ENCODE measurements at regions not wholly inside any gene's neighbourhood (a gene's known extent, or its start where the extent isn't known, plus 50 kb on each side); places are given as distances from the start of the nearest gene placed in this dataset.

DNA sequence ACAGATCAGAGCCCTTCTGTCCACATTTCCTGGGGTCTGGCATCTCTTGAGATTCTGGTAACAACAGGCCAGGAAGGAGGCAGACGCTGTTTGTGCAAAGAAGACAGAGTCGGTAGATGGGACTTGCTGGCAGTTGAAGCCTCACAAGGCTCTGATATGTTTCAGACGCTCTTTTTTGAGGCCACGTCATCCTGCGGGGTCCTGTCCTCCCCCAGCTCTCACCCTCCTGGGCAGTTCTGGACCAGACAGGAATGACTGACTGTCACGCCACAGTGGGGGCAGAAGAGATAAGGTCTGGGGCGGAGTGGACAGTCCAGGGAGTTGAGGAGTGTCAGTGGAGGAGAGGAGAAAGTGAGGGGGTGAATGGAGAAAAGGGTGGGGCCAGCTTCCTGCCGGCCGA, 87.1 kb upstream of the SULF2 start:
- TF ChIP-seq, protein P1, sequence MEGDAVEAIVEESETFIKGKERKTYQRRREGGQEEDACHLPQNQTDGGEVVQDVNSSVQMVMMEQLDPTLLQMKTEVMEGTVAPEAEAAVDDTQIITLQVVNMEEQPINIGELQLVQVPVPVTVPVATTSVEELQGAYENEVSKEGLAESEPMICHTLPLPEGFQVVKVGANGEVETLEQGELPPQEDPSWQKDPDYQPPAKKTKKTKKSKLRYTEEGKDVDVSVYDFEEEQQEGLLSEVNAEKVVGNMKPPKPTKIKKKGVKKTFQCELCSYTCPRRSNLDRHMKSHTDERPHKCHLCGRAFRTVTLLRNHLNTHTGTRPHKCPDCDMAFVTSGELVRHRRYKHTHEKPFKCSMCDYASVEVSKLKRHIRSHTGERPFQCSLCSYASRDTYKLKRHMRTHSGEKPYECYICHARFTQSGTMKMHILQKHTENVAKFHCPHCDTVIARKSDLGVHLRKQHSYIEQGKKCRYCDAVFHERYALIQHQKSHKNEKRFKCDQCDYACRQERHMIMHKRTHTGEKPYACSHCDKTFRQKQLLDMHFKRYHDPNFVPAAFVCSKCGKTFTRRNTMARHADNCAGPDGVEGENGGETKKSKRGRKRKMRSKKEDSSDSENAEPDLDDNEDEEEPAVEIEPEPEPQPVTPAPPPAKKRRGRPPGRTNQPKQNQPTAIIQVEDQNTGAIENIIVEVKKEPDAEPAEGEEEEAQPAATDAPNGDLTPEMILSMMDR (IDR thresholded peaks at IDR 0.05) = no peak
- Histone ChIP-seq H3K4me1 (ENCODE audit: control insufficient read depth in 1 of 2, insufficient read depth in 1 of 2, low read depth in 1 of 2, low read length in 1 of 2) (no peaks in the 10 kb centered on the region), H3K27ac (no peak overlapping the region), H3K36me3 (no peaks in the 10 kb centered on the region), H3K27me3 (peaks cover 9% of the 10 kb centered on the region), H3K4me3 (ENCODE audit: low read depth in 1 of 2, low read length in 1 of 2) (no peak overlapping the region), H3K9me3 (no peaks in the 10 kb centered on the region)

DNA sequence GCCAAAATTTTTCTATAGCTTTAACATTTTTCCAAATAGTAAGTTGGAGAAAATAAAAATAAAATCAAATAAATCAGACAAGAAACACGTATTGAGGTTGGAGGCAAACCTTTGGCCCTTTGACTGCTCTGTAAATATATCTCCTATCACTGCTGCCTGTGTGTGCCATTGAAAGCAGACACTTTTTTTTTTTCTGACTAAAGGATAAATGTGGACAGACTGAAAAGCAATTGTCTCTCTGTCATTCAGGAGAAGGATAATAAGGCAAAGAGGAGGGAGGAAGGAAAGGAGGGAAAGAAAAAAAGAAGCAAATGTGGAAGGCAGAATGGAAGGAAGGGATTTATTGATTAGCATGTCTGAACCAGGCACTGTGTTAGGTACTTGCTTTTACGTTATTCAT, 85.2 kb upstream of the SULF2 start:
- no peak overlapping the region for H3K4me3 ChIP-seq (ENCODE audit: low read depth in 1 of 2, low read length in 1 of 2)
- no peak overlapping the region for H3K27ac ChIP-seq
- TF ChIP-seq, protein P1 (IDR thresholded peaks at IDR 0.05) = no peak
- H3K9me3 ChIP-seq = no peaks in the 10 kb centered on the region
- no peaks in the 10 kb centered on the region for H3K27me3 ChIP-seq
- H3K36me3 ChIP-seq = no peaks in the 10 kb centered on the region
- no peaks in the 10 kb centered on the region for H3K4me1 ChIP-seq (ENCODE audit: control insufficient read depth in 1 of 2, insufficient read depth in 1 of 2, low read depth in 1 of 2, low read length in 1 of 2)

DNA sequence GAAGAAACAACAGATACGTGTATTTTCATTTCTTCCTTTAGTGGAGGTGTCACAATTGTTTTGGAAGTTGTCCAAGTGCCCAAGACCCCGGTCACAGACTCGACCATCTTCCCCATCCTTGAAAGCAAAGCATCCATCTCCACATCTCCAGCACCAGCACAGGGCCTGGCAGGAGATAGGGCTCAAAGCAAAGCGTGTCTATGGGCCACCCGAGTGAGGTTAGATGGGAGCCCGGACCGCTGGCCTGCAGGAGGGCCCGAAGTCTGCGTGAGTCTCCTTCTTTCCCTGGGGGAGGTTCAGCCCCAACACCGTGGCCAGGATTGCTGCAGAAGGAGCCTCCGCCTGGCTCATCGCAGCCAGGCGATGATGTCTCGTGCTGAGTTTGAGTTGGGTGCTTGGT, 83.5 kb upstream of the SULF2 start:
- Histone ChIP-seq H3K4me3 (ENCODE audit: low read depth in 1 of 2, low read length in 1 of 2) (no peak overlapping the region), H3K4me1 (ENCODE audit: control insufficient read depth in 1 of 2, insufficient read depth in 1 of 2, low read depth in 1 of 2, low read length in 1 of 2) (no peaks in the 10 kb centered on the region), H3K9me3 (no peaks in the 10 kb centered on the region), H3K27ac (no peak overlapping the region), H3K36me3 (no peaks in the 10 kb centered on the region), H3K27me3 (peaks cover 12% of the 10 kb centered on the region)
- TF ChIP-seq, protein P1 (IDR thresholded peaks at IDR 0.05) = no peak

DNA sequence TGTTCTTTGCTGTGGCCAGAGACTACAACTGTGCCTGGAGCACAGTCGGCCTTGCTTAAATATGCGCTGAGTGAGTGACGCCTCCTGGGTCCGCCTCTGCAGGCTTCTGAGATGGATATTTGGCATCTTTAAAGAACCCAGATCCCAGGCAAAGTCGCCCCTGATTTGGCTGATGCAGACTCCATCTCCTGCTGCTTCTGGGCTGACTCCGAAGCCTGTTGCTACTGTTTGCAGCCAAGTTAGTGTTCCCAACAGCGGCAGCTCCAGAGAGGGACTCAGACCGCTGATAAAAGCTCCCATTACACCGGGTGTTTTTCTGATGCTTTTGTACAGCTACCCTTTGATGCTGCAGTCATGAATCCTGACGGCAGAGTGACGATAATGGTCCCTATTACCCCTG, 83.0 kb upstream of the SULF2 start:
- Histone ChIP-seq H3K4me3 (ENCODE audit: low read depth in 1 of 2, low read length in 1 of 2) (no peak overlapping the region), H3K27me3 (peaks cover 16% of the 10 kb centered on the region)

DNA sequence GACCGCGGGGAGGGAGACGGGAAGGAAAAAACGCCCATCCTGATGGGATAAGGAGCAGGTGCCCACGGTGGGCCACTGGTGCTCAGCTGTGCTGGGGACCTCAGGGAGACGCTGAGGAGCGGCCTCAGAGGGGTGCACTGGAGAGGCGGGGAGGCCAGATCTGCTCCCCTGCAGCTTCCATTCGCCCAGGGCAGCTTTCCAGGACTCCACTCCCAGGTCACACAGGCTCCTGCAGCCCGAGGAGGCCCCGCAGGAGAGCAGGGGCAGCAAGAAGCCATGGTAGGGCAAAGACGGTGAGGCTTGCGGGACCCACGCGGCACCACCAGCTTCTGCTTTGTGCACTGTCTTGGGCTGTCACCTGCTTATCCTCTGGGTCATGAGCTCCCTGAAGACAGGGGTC, 82.5 kb upstream of the SULF2 start:
- Histone ChIP-seq H3K4me3 (ENCODE audit: low read depth in 1 of 2, low read length in 1 of 2) (no peak overlapping the region), H3K27me3 (peaks cover 20% of the 10 kb centered on the region), H3K36me3 (no peaks in the 10 kb centered on the region), H3K4me1 (ENCODE audit: control insufficient read depth in 1 of 2, insufficient read depth in 1 of 2, low read depth in 1 of 2, low read length in 1 of 2) (no peaks in the 10 kb centered on the region), H3K27ac (no peak overlapping the region), H3K9me3 (no peaks in the 10 kb centered on the region)
- TF ChIP-seq, protein P1 (IDR thresholded peaks at IDR 0.05) = no peak

More for the DNA sequence above, 83.0 kb upstream of the SULF2 start:
- Histone ChIP-seq H3K4me1 (ENCODE audit: control insufficient read depth in 1 of 2, insufficient read depth in 1 of 2, low read depth in 1 of 2, low read length in 1 of 2) (no peaks in the 10 kb centered on the region), H3K36me3 (no peaks in the 10 kb centered on the region), H3K9me3 (no peaks in the 10 kb centered on the region), H3K27ac (no peak overlapping the region)
- TF ChIP-seq, protein P1 (IDR thresholded peaks at IDR 0.05) = no peak

DNA sequence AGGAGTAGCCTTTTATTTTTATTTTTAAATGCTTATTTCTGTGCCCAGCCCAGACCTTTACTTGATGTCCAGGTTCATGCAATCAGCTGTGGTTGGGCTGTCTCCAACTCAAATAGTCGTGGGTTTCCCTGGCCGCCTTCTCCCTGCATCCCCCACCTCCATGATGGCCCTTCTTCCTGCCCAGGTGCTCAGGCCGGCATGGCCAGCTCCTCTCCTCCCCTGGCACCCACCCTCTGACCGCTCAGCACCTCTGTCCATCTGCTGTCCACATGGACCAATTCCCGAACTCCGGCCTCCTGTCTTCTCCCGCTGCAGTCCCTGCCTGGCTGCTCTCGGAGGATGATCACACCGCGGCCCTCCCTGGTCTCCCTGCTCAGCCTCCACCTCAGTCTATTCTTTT, 81.2 kb upstream of the SULF2 start:
- H3K27me3 ChIP-seq = peaks cover 25% of the 10 kb centered on the region
- no peaks in the 10 kb centered on the region for H3K36me3 ChIP-seq
- no peaks in the 10 kb centered on the region for H3K4me1 ChIP-seq (ENCODE audit: control insufficient read depth in 1 of 2, insufficient read depth in 1 of 2, low read depth in 1 of 2, low read length in 1 of 2)
- TF ChIP-seq, protein P1 (IDR thresholded peaks at IDR 0.05) = no peak
- H3K27ac ChIP-seq = no peak overlapping the region
- no peaks in the 10 kb centered on the region for H3K9me3 ChIP-seq
- H3K4me3 ChIP-seq (ENCODE audit: low read depth in 1 of 2, low read length in 1 of 2) = no peak overlapping the region
